Astrocyte (in vitro differentiated cells and primary cell): ENCODE measurements at regions not wholly inside any gene's neighbourhood (a gene's known extent, or its start where the extent isn't known, plus 50 kb on each side); places are given as distances from the start of the nearest gene placed in this dataset.
"Not testable (repeated sequence)": the region's sequence is repeated elsewhere in the genome, so short reads cannot be mapped to it uniquely, and the experiment has no call there.

Experiments used
- DNase-seq: peaks from one replicate; pipeline ENCODE4 v3.0.0-alpha.2; 2010; ENCODE audit warnings: low read depth
- FAIRE-seq: peaks from 2 replicates; lab custom pipeline; 2011; peaks lifted over from hg19 to GRCh38; lab: Jason Lieb, UNC
- H2AFZ ChIP-seq: 2 replicates; pipeline ENCODE4 v1.6.0; 2012; ENCODE audit warnings: low read depth, low read length, inconsistent platforms
- H3K27ac ChIP-seq: 2 replicates; pipeline ENCODE4 v1.5.1; 2011; ENCODE audit warnings: low read depth, low read length, inconsistent platforms
- H3K27me3 ChIP-seq: 2 replicates; pipeline ENCODE4 v1.6.0; 2011; ENCODE audit warnings: low read length, inconsistent platforms; ENCODE audit not compliant: insufficient read depth
- H3K36me3 ChIP-seq: 2 replicates; pipeline ENCODE4 v1.5.1; 2011; ENCODE audit warnings: low read length, inconsistent platforms; ENCODE audit not compliant: insufficient read depth
- H3K4me1 ChIP-seq: 2 replicates; pipeline ENCODE4 v1.5.1; 2011; ENCODE audit warnings: low read length, inconsistent platforms; ENCODE audit not compliant: insufficient read depth
- H3K4me2 ChIP-seq: 2 replicates; pipeline ENCODE4 v1.6.0; 2012; ENCODE audit warnings: low read length, inconsistent platforms
- H3K4me3 ChIP-seq: 2 replicates; pipeline ENCODE4 v1.5.1; 2011; ENCODE audit warnings: low read depth, mild to moderate bottlenecking, low read length, inconsistent platforms; ENCODE audit not compliant: insufficient read depth
- H3K79me2 ChIP-seq: 2 replicates; pipeline ENCODE4 v1.6.0; 2012; ENCODE audit warnings: mild to moderate bottlenecking, low read length, inconsistent platforms; ENCODE audit not compliant: insufficient read depth
- H3K9ac ChIP-seq: 2 replicates; pipeline ENCODE4 v1.6.0; 2012; ENCODE audit warnings: mild to moderate bottlenecking, low read length, inconsistent platforms
- H3K9me3 ChIP-seq: 2 replicates; pipeline ENCODE4 v1.5.1; 2012; ENCODE audit warnings: low read depth, mild to moderate bottlenecking, low read length, inconsistent platforms; ENCODE audit not compliant: insufficient read depth
- H4K20me1 ChIP-seq: 2 replicates; pipeline ENCODE4 v1.6.0; 2012; ENCODE audit warnings: low read length, inconsistent platforms; ENCODE audit not compliant: insufficient read depth
- H3K27ac Mint-ChIP-seq: one replicate; pipeline ENCODE4 v1.8.0; 2021; ENCODE audit warnings: mild to moderate bottlenecking, mixed read lengths; ENCODE audit not compliant: unreplicated experiment
- H3K27me3 Mint-ChIP-seq: one replicate; pipeline ENCODE4 v1.8.0; 2021; ENCODE audit warnings: low read depth, mixed read lengths; ENCODE audit not compliant: unreplicated experiment
- H3K36me3 Mint-ChIP-seq: one replicate; pipeline ENCODE4 v1.8.0; 2021; ENCODE audit warnings: low read depth, mixed read lengths; ENCODE audit not compliant: unreplicated experiment
- H3K4me1 Mint-ChIP-seq: one replicate; pipeline ENCODE4 v1.8.0; 2021; ENCODE audit warnings: low read depth, mixed read lengths; ENCODE audit not compliant: unreplicated experiment
- H3K4me3 Mint-ChIP-seq: one replicate; pipeline ENCODE4 v1.8.0; 2021; ENCODE audit warnings: mild to moderate bottlenecking, moderate library complexity, mixed read lengths; ENCODE audit not compliant: unreplicated experiment
- H3K9me3 Mint-ChIP-seq: one replicate; pipeline ENCODE4 v1.8.0; 2021; ENCODE audit warnings: mild to moderate bottlenecking, mixed read lengths; ENCODE audit not compliant: unreplicated experiment
- CTCF ChIP-seq: IDR thresholded peaks from 2 replicates; pipeline ENCODE4 v1.5.1; 2011; ENCODE audit warnings: low read depth, mild to moderate bottlenecking, inconsistent platforms, low read length, moderate library complexity; ENCODE audit not compliant: insufficient read depth

GRCh38 chr9:40971773-40972172, 156.7 kb downstream of the FOXD4L6 start:
- H2AFZ ChIP-seq, H3K9me3 ChIP-seq, H4K20me1 ChIP-seq, H3K27ac ChIP-seq, H3K27me3 ChIP-seq, DNase-seq, H3K4me1 Mint-ChIP-seq, H3K4me1 ChIP-seq, H3K9ac ChIP-seq, H3K9me3 Mint-ChIP-seq, H3K27ac Mint-ChIP-seq, H3K4me3 Mint-ChIP-seq, H3K27me3 Mint-ChIP-seq, H3K79me2 ChIP-seq, H3K4me3 ChIP-seq, H3K36me3 ChIP-seq, H3K4me2 ChIP-seq, H3K36me3 Mint-ChIP-seq, FAIRE-seq: not testable (repeated sequence)

- not testable (repeated sequence) for H3K4me1 Mint-ChIP-seq, H3K4me3 ChIP-seq, H3K36me3 ChIP-seq, H3K4me2 ChIP-seq, H3K9ac ChIP-seq, H3K79me2 ChIP-seq, H3K27ac ChIP-seq, DNase-seq, H3K4me3 Mint-ChIP-seq, H3K27ac Mint-ChIP-seq, H4K20me1 ChIP-seq, H3K9me3 ChIP-seq, H2AFZ ChIP-seq, H3K36me3 Mint-ChIP-seq, H3K27me3 Mint-ChIP-seq, H3K4me1 ChIP-seq, H3K9me3 Mint-ChIP-seq, H3K27me3 ChIP-seq, FAIRE-seq
- peak; percentile 18 for TF ChIP-seq CTCF
Observed at GRCh38 chr9:40970340-40970739, 158.1 kb downstream of the FOXD4L6 start.

GRCh38 chr9:40962461-40962860, 166.0 kb downstream of the FOXD4L6 start:
- DNase-seq, H3K36me3 ChIP-seq, H3K4me2 ChIP-seq, H3K4me3 Mint-ChIP-seq, H2AFZ ChIP-seq, H3K27me3 ChIP-seq, H3K9me3 ChIP-seq, H3K27ac ChIP-seq, H3K4me3 ChIP-seq, H3K9me3 Mint-ChIP-seq, H3K4me1 Mint-ChIP-seq, FAIRE-seq, H3K4me1 ChIP-seq, H3K79me2 ChIP-seq, H3K9ac ChIP-seq, H4K20me1 ChIP-seq, H3K27ac Mint-ChIP-seq, H3K36me3 Mint-ChIP-seq: not testable (repeated sequence)
- H3K27me3 Mint-ChIP-seq, result peaks cover 11% of the 10 kb centered on the region

GRCh38 chr9:40951876-40952494, 176.5 kb downstream of the FOXD4L6 start:
- not testable (repeated sequence) for DNase-seq, H4K20me1 ChIP-seq, H3K27ac Mint-ChIP-seq, H2AFZ ChIP-seq, H3K9me3 Mint-ChIP-seq, H3K4me1 ChIP-seq, H3K36me3 ChIP-seq, H3K9ac ChIP-seq, H3K4me3 ChIP-seq, H3K79me2 ChIP-seq, H3K36me3 Mint-ChIP-seq, H3K4me2 ChIP-seq, H3K9me3 ChIP-seq, H3K4me3 Mint-ChIP-seq, H3K4me1 Mint-ChIP-seq, H3K27ac ChIP-seq, H3K27me3 ChIP-seq, FAIRE-seq, H3K27me3 Mint-ChIP-seq

- not testable (repeated sequence) for H3K9ac ChIP-seq, H3K27ac Mint-ChIP-seq, H3K9me3 ChIP-seq, H3K4me1 Mint-ChIP-seq, H3K79me2 ChIP-seq, H3K4me3 Mint-ChIP-seq, H4K20me1 ChIP-seq, H3K4me1 ChIP-seq, DNase-seq, H3K27me3 ChIP-seq, H3K9me3 Mint-ChIP-seq, H3K27ac ChIP-seq, H2AFZ ChIP-seq, H3K4me3 ChIP-seq, H3K36me3 Mint-ChIP-seq, FAIRE-seq, H3K36me3 ChIP-seq, H3K4me2 ChIP-seq
- peaks cover 12% of the 10 kb centered on the region for H3K27me3 Mint-ChIP-seq
Observed at GRCh38 chr9:40946228-40946627, 182.3 kb downstream of the FOXD4L6 start.
